IMR-90 (cell line): ENCODE measurements at regions not wholly inside any gene's neighbourhood (a gene's known extent, or its start where the extent isn't known, plus 50 kb on each side); places are given as distances from the start of the nearest gene placed in this dataset.

Experiments used
- ATAC-seq: fragments of 200-7000 bp; cut with Tn5 transposase; 2 replicates; pipeline ENCODE4 v1.9.1; 2020; ENCODE audit warnings: low read depth, mild to moderate bottlenecking, moderate library complexity
- BruUV-seq: library from RNA; stranded (reverse); fragments of 400-500 nt; replicated peaks from 2 replicates; lab custom pipeline; 2021; lab: Mats Ljungman, UMichigan
- CTCF ChIA-PET: fragments of 300-600 bp; formaldehyde crosslinking; extraction: SDS; loops from one replicate; lab custom pipeline; 2021; ENCODE audit warnings: antibody characterized with exemption; lab: Yijun Ruan, JAX
- POLR2A ChIA-PET: fragments of 300-600 bp; sonication (Branson Sonifier 250); formaldehyde crosslinking; loops from one replicate; lab custom pipeline; 2022; ENCODE audit warnings: antibody characterized with exemption; ENCODE audit not compliant: unreplicated experiment; lab: Charles Lee
- DNase-seq: peaks from one replicate; pipeline ENCODE4 v3.0.0; 2013
- H2AFZ ChIP-seq: replicated peaks from 2 replicates; pipeline ENCODE3; 2013; ENCODE audit warnings: low read length, mild to moderate bottlenecking; ENCODE audit not compliant: poor library complexity
- H2AK5ac ChIP-seq: 2 replicates; pipeline ENCODE4 v1.6.1; 2013; ENCODE audit warnings: low read depth, low read length, inconsistent platforms
- H2AK9ac ChIP-seq: replicated peaks from 2 replicates; pipeline ENCODE3; 2013; ENCODE audit warnings: mild to moderate bottlenecking, low read depth, low read length, moderate library complexity; ENCODE audit not compliant: poor library complexity
- H2BK120ac ChIP-seq: 2 replicates; pipeline ENCODE4 v1.6.1; 2013; ENCODE audit warnings: low read depth, low read length, inconsistent platforms
- H2BK15ac ChIP-seq: 3 replicates; pipeline ENCODE4 v1.6.1; 2013; ENCODE audit warnings: low read depth, low read length, inconsistent platforms
- H2BK20ac ChIP-seq: 2 replicates; pipeline ENCODE4 v1.6.1; 2013; ENCODE audit warnings: low read depth, mild to moderate bottlenecking, inconsistent platforms, low read length, moderate library complexity
- H2BK5ac ChIP-seq: 2 replicates; pipeline ENCODE4 v1.6.1; 2013; ENCODE audit warnings: mild to moderate bottlenecking, low read depth, low read length, inconsistent platforms; ENCODE audit not compliant: poor library complexity, severe bottlenecking
- H3K14ac ChIP-seq: replicated peaks from 2 replicates; pipeline ENCODE4 v1.6.1; 2013; ENCODE audit warnings: low read depth, low read length, inconsistent platforms
- H3K18ac ChIP-seq: 2 replicates; pipeline ENCODE4 v1.6.1; 2013; ENCODE audit warnings: low read depth, low read length, control low read depth
- H3K23ac ChIP-seq: 2 replicates; pipeline ENCODE4 v1.6.1; 2013; ENCODE audit warnings: low read depth, low read length, inconsistent platforms
- H3K27ac ChIP-seq: 2 replicates; pipeline ENCODE4 v1.5.1; 2013; ENCODE audit warnings: mild to moderate bottlenecking, control low read depth, low read length; ENCODE audit not compliant: insufficient read depth
- H3K27me3 ChIP-seq: 2 replicates; pipeline ENCODE4 v1.6.1; 2013; ENCODE audit warnings: low read length; ENCODE audit not compliant: control insufficient read depth, insufficient read depth
- H3K36me3 ChIP-seq: 2 replicates; pipeline ENCODE4 v1.6.1; 2013; ENCODE audit warnings: low read length, mixed read lengths; ENCODE audit not compliant: control insufficient read depth, insufficient read depth
- H3K4ac ChIP-seq: 2 replicates; pipeline ENCODE4 v1.6.1; 2013; ENCODE audit warnings: low read depth, low read length, inconsistent platforms
- H3K4me1 ChIP-seq: 2 replicates; pipeline ENCODE4 v1.6.1; 2013; ENCODE audit warnings: low read length, mixed read lengths; ENCODE audit not compliant: control insufficient read depth, insufficient read depth
- H3K4me2 ChIP-seq: 2 replicates; pipeline ENCODE4 v1.6.1; 2013; ENCODE audit warnings: low read depth, mild to moderate bottlenecking, control low read depth, low read length, moderate library complexity
- H3K4me3 ChIP-seq: 2 replicates; pipeline ENCODE4 v1.5.1; 2013; ENCODE audit warnings: low read depth, mild to moderate bottlenecking, control low read depth, low read length, moderate library complexity; ENCODE audit not compliant: insufficient read depth
- H3K56ac ChIP-seq: 2 replicates; pipeline ENCODE4 v1.6.1; 2013; ENCODE audit warnings: low read length, inconsistent platforms; ENCODE audit not compliant: insufficient read depth; ENCODE audit errors: extremely low read depth
- H3K79me1 ChIP-seq, 2 experiments: 2 replicates each; pipeline ENCODE4 v1.6.1; 2013; ENCODE audit warnings: low read length in 2 of 2, inconsistent platforms in 1 of 2, low read depth in 1 of 2
- H3K9ac ChIP-seq: 2 replicates; pipeline ENCODE4 v1.6.1; 2013; ENCODE audit warnings: low read depth, low read length, control low read depth
- H3K9me1 ChIP-seq: 2 replicates; pipeline ENCODE4 v1.6.1; 2013; ENCODE audit warnings: low read length, inconsistent platforms; ENCODE audit not compliant: insufficient read depth
- H3K9me3 ChIP-seq: 2 replicates; pipeline ENCODE4 v1.6.1; 2013; ENCODE audit warnings: low read length; ENCODE audit not compliant: control insufficient read depth, insufficient read depth
- H4K20me1 ChIP-seq: 2 replicates; pipeline ENCODE4 v1.6.1; 2013; ENCODE audit warnings: low read length, inconsistent platforms; ENCODE audit not compliant: insufficient read depth
- H4K5ac ChIP-seq: 2 replicates; pipeline ENCODE4 v1.6.1; 2013; ENCODE audit warnings: mild to moderate bottlenecking, low read depth, low read length, control low read depth
- H4K8ac ChIP-seq, 2 experiments: 2 replicates each; pipeline ENCODE4 v1.6.1; 2013; ENCODE audit warnings: low read depth in 2 of 2, low read length in 2 of 2, control low read depth in 1 of 2, inconsistent platforms in 1 of 2
- H4K91ac ChIP-seq: 2 replicates; pipeline ENCODE4 v1.6.1; 2013; ENCODE audit warnings: low read depth, low read length, inconsistent platforms; ENCODE audit not compliant: insufficient read depth
- CHD1 ChIP-seq: IDR thresholded peaks from 2 replicates; pipeline ENCODE4 v1.6.1; 2012; ENCODE audit warnings: low read depth, low read length, improper control_type of control experiment
- CTCF ChIP-seq: conservative IDR thresholded peaks from 2 replicates; pipeline ENCODE4 v1.5.1; 2012; ENCODE audit warnings: mild to moderate bottlenecking, low read depth, low read length, improper control_type of control experiment
- MAZ ChIP-seq: IDR thresholded peaks from 2 replicates; pipeline ENCODE4 v1.6.1; 2012; ENCODE audit warnings: low read depth, mild to moderate bottlenecking, low read length, improper control_type of control experiment, moderate library complexity, borderline replicate concordance
- RCOR1 ChIP-seq: IDR thresholded peaks from 2 replicates; pipeline ENCODE4 v1.6.1; 2012; ENCODE audit warnings: mild to moderate bottlenecking, low read length, improper control_type of control experiment; ENCODE audit not compliant: insufficient replicate concordance
- RFX5 ChIP-seq: IDR thresholded peaks from 2 replicates; pipeline ENCODE4 v1.8.0; 2012; ENCODE audit warnings: low read depth, mild to moderate bottlenecking, low read length, moderate library complexity
- WGBS, 2 experiments: methylation state at CpG; one replicate each; pipeline versions ENCODE4 v1.1.5 to v1.1.7; 2013; ENCODE audit warnings: missing lambda C conversion rate in 2 of 2; ENCODE audit not compliant: insufficient read length in 1 of 2; ENCODE audit errors: extremely low coverage in 2 of 2; 5-methylcytosine and 5-hydroxymethylcytosine counted together
- dilution Hi-C: fragments of 300-500 bp; cut with HindIII; formaldehyde crosslinking; loops from one replicate; pipeline ENCODE4 v1.14.3; 2018; ENCODE audit warnings: low sequenced_read_pairs; ENCODE audit not compliant: unreplicated experiment
- in situ Hi-C: fragments of 300-500 bp; cut with MboI; formaldehyde crosslinking; loops from 3 replicates; pipeline ENCODE4 v1.14.3; 2019; ENCODE audit warnings: low sequenced_read_pairs, inconsistent platforms, mixed read lengths
- intact Hi-C: fragments of 100-400 bp; cut with micrococcal nuclease; formaldehyde crosslinking; loops from 2 replicates; pipeline ENCODE4 v1.10.0; 2022

- Histone ChIP-seq H3K23ac (no peak overlapping the region), H3K36me3 (no peaks in the 10 kb centered on the region), H2BK15ac (no peak overlapping the region), H4K8ac (no peak overlapping the region), H3K14ac (no peak overlapping the region), H3K27me3 (peaks cover 53% of the 10 kb centered on the region), H3K4me1 (no peaks in the 10 kb centered on the region), H3K9ac (no peak overlapping the region), H2BK20ac (no peak overlapping the region), H2AK9ac (no peak overlapping the region), H3K27ac (no peak overlapping the region), H3K4me2 (no peak overlapping the region), H3K18ac (no peak overlapping the region), H3K9me3 (no peaks in the 10 kb centered on the region; the same call in 1 of the 2 replicates), H3K9me1 (no peaks in the 10 kb centered on the region), H4K91ac (no peak overlapping the region), H3K4ac (no peak overlapping the region), H4K20me1 (no peaks in the 10 kb centered on the region), H3K79me1 (no peaks in the 10 kb centered on the region), H3K56ac (no peak overlapping the region), H2AK5ac (no peak overlapping the region), H4K5ac (no peak overlapping the region), H2BK120ac (no peak overlapping the region), H2AFZ (no peak overlapping the region), H2BK5ac (no peak overlapping the region), H3K4me3 (no peak overlapping the region)
- POLR2A ChIA-PET: no interaction called here
- CTCF ChIA-PET: no interaction called here
- DNase-seq (no peak), ATAC-seq (no peak)
- in situ Hi-C loops (no loop called here), intact Hi-C loops (no loop called here), dilution Hi-C loops (no loop called here)
- 53% methylated on average over 6 of the region's 19 CpGs; no CpG with 5 or more reads in 1 of the 2 experiments for WGBS, 2 experiments
- no TSS peak for BruUV-seq
- no peak for TF ChIP-seq CHD1
- no peak for TF ChIP-seq MAZ
- TF ChIP-seq RCOR1: no peak
- TF ChIP-seq CTCF: no peak
- no peak for TF ChIP-seq RFX5
Measured at GRCh38 chr12:54127538-54128259, 61.1 kb downstream of the SMUG1 start.
